GM12892 (cell line): ENCODE measurements at regions not wholly inside any gene's neighbourhood (a gene's known extent, or its start where the extent isn't known, plus 50 kb on each side); places are given as distances from the start of the nearest gene placed in this dataset.

Experiments
- POLR2A ChIP-seq: IDR thresholded peaks from 2 replicates; pipeline ENCODE4 v1.6.1; 2011; ENCODE audit warnings: low read depth, low read length, control low read depth
- POLR2AphosphoS5 ChIP-seq: IDR thresholded peaks from 2 replicates; pipeline ENCODE4 v1.6.1; 2011; ENCODE audit warnings: low read depth, low read length, control low read depth
- TAF1 ChIP-seq: IDR thresholded peaks from 2 replicates; pipeline ENCODE4 v1.6.1; 2011; ENCODE audit warnings: low read depth, mild to moderate bottlenecking, control low read depth, low read length, borderline replicate concordance

- TF ChIP-seq POLR2AphosphoS5 (no peak), POLR2A (no peak), TAF1 (no peak)
These were observed 178.7 kb upstream of the RBPJ start for GRCh38 chr4:26141911-26142638.
